Adrenal gland (tissue), 5 donors: ENCODE measurements at regions not wholly inside any gene's neighbourhood (a gene's known extent, or its start where the extent isn't known, plus 50 kb on each side); places are given as distances from the start of the nearest gene placed in this dataset.

Experiments
- POLR2A ChIP-seq, 2 donors: fragments of 450-650 bp; IDR thresholded peaks; one replicate each; pipeline ENCODE4 v1.6.1; 2017; ENCODE audit warnings: antibody characterized with exemption in 2 of 2, mild to moderate bottlenecking in 2 of 2, moderate library complexity in 1 of 2
- TF ChIP-seq, protein P1 (sequence below), 6 experiments: fragments of 450-650 bp in 4 of 6; fragments of 200-600 bp in 2 of 6; sonication (generic) in 1 of 6; IDR thresholded peaks; 1 replicate in 5 of 6; 2 replicates in 1 of 6; pipeline versions ENCODE4 v1.5.1 to v1.8.0; 2016 to 2021; ENCODE audit warnings: antibody characterized with exemption in 6 of 6, mild to moderate bottlenecking in 2 of 6, moderate library complexity in 1 of 6
- donor health status: DM: no; HTN: no; CAD: no.

DNA sequence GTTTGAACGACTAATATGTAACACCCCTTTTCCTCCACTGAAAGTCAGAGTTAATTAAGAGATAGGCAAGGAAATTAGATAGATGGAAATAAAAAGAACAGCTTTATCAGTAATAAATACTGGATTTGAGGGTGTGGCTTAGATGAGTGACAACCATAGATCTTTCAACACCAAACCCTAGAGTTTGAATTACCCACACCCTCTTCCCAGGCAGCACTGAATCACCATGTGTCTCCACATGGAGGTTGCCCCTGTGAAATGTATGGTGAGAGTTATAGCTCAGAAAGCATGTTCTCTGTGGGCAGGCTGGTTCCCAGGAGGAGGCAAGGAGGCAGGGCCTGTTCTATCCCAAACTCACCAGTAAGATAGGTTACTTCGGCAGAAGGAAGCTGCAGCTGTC is 69.7 kb downstream of the TMEM174 start:
- TF ChIP-seq POLR2A (IDR thresholded peaks at IDR 0.05) = no peak
- TF ChIP-seq, protein P1, sequence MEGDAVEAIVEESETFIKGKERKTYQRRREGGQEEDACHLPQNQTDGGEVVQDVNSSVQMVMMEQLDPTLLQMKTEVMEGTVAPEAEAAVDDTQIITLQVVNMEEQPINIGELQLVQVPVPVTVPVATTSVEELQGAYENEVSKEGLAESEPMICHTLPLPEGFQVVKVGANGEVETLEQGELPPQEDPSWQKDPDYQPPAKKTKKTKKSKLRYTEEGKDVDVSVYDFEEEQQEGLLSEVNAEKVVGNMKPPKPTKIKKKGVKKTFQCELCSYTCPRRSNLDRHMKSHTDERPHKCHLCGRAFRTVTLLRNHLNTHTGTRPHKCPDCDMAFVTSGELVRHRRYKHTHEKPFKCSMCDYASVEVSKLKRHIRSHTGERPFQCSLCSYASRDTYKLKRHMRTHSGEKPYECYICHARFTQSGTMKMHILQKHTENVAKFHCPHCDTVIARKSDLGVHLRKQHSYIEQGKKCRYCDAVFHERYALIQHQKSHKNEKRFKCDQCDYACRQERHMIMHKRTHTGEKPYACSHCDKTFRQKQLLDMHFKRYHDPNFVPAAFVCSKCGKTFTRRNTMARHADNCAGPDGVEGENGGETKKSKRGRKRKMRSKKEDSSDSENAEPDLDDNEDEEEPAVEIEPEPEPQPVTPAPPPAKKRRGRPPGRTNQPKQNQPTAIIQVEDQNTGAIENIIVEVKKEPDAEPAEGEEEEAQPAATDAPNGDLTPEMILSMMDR (IDR thresholded peaks at IDR 0.05) = no peak
